ENCODE measurements at regions not wholly inside any gene's neighbourhood (a gene's known extent, or its start where the extent isn't known, plus 50 kb on each side); places are given as distances from the start of the nearest gene placed in this dataset.

DNA sequence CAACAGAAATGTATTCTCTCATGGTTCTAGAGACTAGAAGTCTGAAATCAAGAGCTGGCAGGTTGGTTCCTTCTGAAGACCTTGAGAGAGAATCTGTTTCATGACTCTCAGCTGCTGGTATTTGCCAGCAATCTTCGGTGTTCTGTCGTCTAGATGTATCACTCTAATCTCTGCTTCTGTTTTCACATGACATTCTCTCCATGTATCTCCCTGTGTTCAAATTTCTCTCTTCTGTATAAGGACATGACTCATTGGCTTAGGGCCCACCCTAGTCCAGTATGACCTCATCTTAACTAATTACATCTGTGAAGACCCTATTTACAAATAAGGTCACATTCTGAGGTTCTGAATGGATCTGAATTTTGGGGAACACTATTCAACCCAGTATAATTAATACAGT is 82.3 kb downstream of the ANKRD7 start:
- Histone ChIP-seq H3K9me3 (ENCODE audit: control insufficient read depth, low read depth, low read length) (no peaks in the 10 kb centered on the region), H3K79me2 (ENCODE audit: control insufficient read depth, insufficient read depth, low read length) (no peaks in the 10 kb centered on the region), H3K4me1 (ENCODE audit: control insufficient read depth, extremely low read depth, insufficient read depth, low read length) (peaks cover 3% of the 10 kb centered on the region), H3K9ac (ENCODE audit: control insufficient read depth, extremely low read depth, insufficient read depth, low read length) (no peak overlapping the region), H3K36me3 (ENCODE audit: control insufficient read depth in 2 of 2, extremely low read depth in 1 of 2, insufficient read depth in 2 of 2, low read length in 2 of 2) (no peaks in the 10 kb centered on the region), H4K20me1 (ENCODE audit: control insufficient read depth, extremely low read depth, insufficient read depth, low read length) (no peaks in the 10 kb centered on the region), H3K27ac (ENCODE audit: control insufficient read depth, insufficient read depth, low read length) (no peak overlapping the region), H3K27me3 (ENCODE audit: control insufficient read depth, extremely low read depth, insufficient read depth, low read length) (no peaks in the 10 kb centered on the region), H3K4me3 (ENCODE audit: control insufficient read depth in 2 of 3, extremely low read depth in 1 of 3, insufficient read depth in 2 of 3, low read depth in 1 of 3, low read length in 3 of 3) (no peak overlapping the region), H2AFZ (ENCODE audit: control insufficient read depth, low read length) (no peak overlapping the region), H3K9me1 (ENCODE audit: control insufficient read depth, extremely low read depth, insufficient read depth, low read length) (no peaks in the 10 kb centered on the region), H3K4me2 (ENCODE audit: control insufficient read depth, extremely low read depth, insufficient read depth, low read depth, low read length) (no peak overlapping the region)
- TF ChIP-seq, protein P1, sequence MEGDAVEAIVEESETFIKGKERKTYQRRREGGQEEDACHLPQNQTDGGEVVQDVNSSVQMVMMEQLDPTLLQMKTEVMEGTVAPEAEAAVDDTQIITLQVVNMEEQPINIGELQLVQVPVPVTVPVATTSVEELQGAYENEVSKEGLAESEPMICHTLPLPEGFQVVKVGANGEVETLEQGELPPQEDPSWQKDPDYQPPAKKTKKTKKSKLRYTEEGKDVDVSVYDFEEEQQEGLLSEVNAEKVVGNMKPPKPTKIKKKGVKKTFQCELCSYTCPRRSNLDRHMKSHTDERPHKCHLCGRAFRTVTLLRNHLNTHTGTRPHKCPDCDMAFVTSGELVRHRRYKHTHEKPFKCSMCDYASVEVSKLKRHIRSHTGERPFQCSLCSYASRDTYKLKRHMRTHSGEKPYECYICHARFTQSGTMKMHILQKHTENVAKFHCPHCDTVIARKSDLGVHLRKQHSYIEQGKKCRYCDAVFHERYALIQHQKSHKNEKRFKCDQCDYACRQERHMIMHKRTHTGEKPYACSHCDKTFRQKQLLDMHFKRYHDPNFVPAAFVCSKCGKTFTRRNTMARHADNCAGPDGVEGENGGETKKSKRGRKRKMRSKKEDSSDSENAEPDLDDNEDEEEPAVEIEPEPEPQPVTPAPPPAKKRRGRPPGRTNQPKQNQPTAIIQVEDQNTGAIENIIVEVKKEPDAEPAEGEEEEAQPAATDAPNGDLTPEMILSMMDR (optimal IDR thresholded peaks at IDR 0.05 in 1 of 3, IDR thresholded peaks at IDR 0.05 in 1 of 3, conservative IDR thresholded peaks at IDR 0.05 in 1 of 3; ENCODE audit: extremely low read depth in 1 of 3, insufficient read depth in 2 of 3, low read length in 3 of 3) = no peak
- TF ChIP-seq EZH2 (IDR thresholded peaks at IDR 0.05; ENCODE audit: low read length) = no peak
- dilution Hi-C loops (cut with MboI; ENCODE audit: extremely low pct_ligation_motif_present, low sequenced_read_pairs) = no loop called here
- FAIRE-seq (no peak), DNase-seq (ENCODE audit: low read depth, low spot score) (no peak)

DNA sequence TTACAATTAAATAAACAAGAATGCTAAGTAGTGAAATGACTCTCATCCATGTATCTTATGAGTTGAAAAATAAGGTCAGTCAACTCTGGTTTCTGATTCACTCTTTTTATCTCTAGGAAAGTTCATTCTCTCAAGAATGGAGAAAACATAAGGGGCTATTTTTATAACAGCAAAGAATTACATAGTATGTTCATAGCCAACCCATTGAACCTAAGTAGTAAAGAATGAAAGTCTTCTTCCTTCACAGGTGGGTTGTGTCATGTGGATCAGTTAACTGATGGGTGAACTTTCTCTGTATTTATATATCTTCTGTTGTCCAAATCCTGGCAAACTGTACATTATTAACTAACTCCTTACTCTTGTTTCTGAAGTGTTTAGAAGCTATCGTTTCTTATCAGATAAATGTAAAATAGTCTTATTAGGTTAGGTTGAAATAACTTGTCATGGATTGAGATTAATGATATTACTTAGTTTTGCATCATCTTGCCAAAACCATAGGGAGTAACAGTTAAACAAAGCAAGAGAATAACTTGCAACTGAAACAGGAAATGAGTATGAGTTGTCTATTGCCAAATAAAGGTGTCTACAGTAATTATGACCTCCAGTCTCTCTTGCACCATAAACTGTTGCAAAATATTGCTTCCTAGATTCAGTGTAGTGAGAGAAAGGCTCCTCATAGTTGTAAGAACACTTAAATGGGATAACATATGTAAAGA is 86.8 kb downstream of the ANKRD7 start:
- Histone ChIP-seq H2AFZ (ENCODE audit: control insufficient read depth, low read length) (no peak overlapping the region), H3K27ac (ENCODE audit: control insufficient read depth, insufficient read depth, low read length) (peak overlapping the region; percentile 1), H3K4me1 (ENCODE audit: control insufficient read depth, extremely low read depth, insufficient read depth, low read length) (peaks cover 4% of the 10 kb centered on the region), H3K9me3 (ENCODE audit: control insufficient read depth, low read depth, low read length) (no peaks in the 10 kb centered on the region), H3K4me3 (ENCODE audit: control insufficient read depth in 2 of 3, extremely low read depth in 1 of 3, insufficient read depth in 2 of 3, low read depth in 1 of 3, low read length in 3 of 3) (no peak overlapping the region), H3K27me3 (ENCODE audit: control insufficient read depth, extremely low read depth, insufficient read depth, low read length) (no peaks in the 10 kb centered on the region), H3K9me1 (ENCODE audit: control insufficient read depth, extremely low read depth, insufficient read depth, low read length) (no peaks in the 10 kb centered on the region), H3K36me3 (ENCODE audit: control insufficient read depth in 2 of 2, extremely low read depth in 1 of 2, insufficient read depth in 2 of 2, low read length in 2 of 2) (no peaks in the 10 kb centered on the region), H3K4me2 (ENCODE audit: control insufficient read depth, extremely low read depth, insufficient read depth, low read depth, low read length) (no peak overlapping the region), H3K79me2 (ENCODE audit: control insufficient read depth, insufficient read depth, low read length) (no peaks in the 10 kb centered on the region), H4K20me1 (ENCODE audit: control insufficient read depth, extremely low read depth, insufficient read depth, low read length) (no peaks in the 10 kb centered on the region), H3K9ac (ENCODE audit: control insufficient read depth, extremely low read depth, insufficient read depth, low read length) (no peak overlapping the region)
- DNase-seq (ENCODE audit: low read depth, low spot score) (no peak), FAIRE-seq (no peak)
- no peak for TF ChIP-seq EZH2 (IDR thresholded peaks at IDR 0.05; ENCODE audit: low read length)
- TF ChIP-seq, protein P1 (optimal IDR thresholded peaks at IDR 0.05 in 1 of 3, IDR thresholded peaks at IDR 0.05 in 1 of 3, conservative IDR thresholded peaks at IDR 0.05 in 1 of 3; ENCODE audit: extremely low read depth in 1 of 3, insufficient read depth in 2 of 3, low read length in 3 of 3) = no peak
- dilution Hi-C loops (cut with MboI; ENCODE audit: extremely low pct_ligation_motif_present, low sequenced_read_pairs) = no loop called here

Measured in keratinocyte (primary cell).